ENCODE measurements at regions not wholly inside any gene's neighbourhood (a gene's known extent, or its start where the extent isn't known, plus 50 kb on each side); places are given as distances from the start of the nearest gene placed in this dataset.

GRCh38 chr7:13309535-13309934 is 622.1 kb downstream of the ARL4A start:
- 0 out of 2 replicates have a peak, but pooled peaks have one; percentile 10 for TF ChIP-seq CTCF (conservative IDR thresholded peaks at IDR 0.05; ENCODE audit: low read depth)
- no peak overlapping the region for H3K27ac ChIP-seq
- ChIA-PET CTCF (no interaction called here), POLR2A (ENCODE audit: low non-redundant PET) (no interaction called here)
- DNase-seq (ENCODE audit: low spot score), result no peak

- ChIA-PET POLR2A (ENCODE audit: low non-redundant PET) (no interaction called here), CTCF (no interaction called here)
- no peak for TF ChIP-seq CTCF (conservative IDR thresholded peaks at IDR 0.05; ENCODE audit: low read depth)
- no peak overlapping the region for H3K27ac ChIP-seq
- no peak for DNase-seq (ENCODE audit: low spot score)
These were observed 624.9 kb downstream of the ARL4A start for GRCh38 chr7:13312307-13312706.

GRCh38 chr7:13320333-13320732 is 632.9 kb downstream of the ARL4A start:
- H3K27ac ChIP-seq, result no peak overlapping the region
- no peak for DNase-seq (ENCODE audit: low spot score)
- ChIA-PET CTCF (no interaction called here), POLR2A (ENCODE audit: low non-redundant PET) (no interaction called here)
- TF ChIP-seq CTCF (conservative IDR thresholded peaks at IDR 0.05; ENCODE audit: low read depth), result no peak

- TF ChIP-seq CTCF (conservative IDR thresholded peaks at IDR 0.05; ENCODE audit: low read depth), result no peak
- ChIA-PET POLR2A (ENCODE audit: low non-redundant PET) (no interaction called here), CTCF (interaction anchor here (0.6 kb wide), 1 partner anchor 610 kb away, joined by 5 read pairs; no protein-coding TSS in a partner anchor)
- no peak overlapping the region for H3K27ac ChIP-seq
- DNase-seq (ENCODE audit: low spot score), result no peak
These were observed 633.9 kb downstream of the ARL4A start for GRCh38 chr7:13321316-13321715.

GRCh38 chr7:13322126-13322525 is 634.7 kb downstream of the ARL4A start:
- ChIA-PET CTCF (no interaction called here), POLR2A (ENCODE audit: low non-redundant PET) (no interaction called here)
- DNase-seq (ENCODE audit: low spot score), result no peak
- no peak overlapping the region for H3K27ac ChIP-seq
- no peak for TF ChIP-seq CTCF (conservative IDR thresholded peaks at IDR 0.05; ENCODE audit: low read depth)

GRCh38 chr7:13327669-13328068 is 640.2 kb downstream of the ARL4A start:
- no peak overlapping the region for H3K27ac ChIP-seq
- TF ChIP-seq CTCF (conservative IDR thresholded peaks at IDR 0.05; ENCODE audit: low read depth), result no peak
- no peak for DNase-seq (ENCODE audit: low spot score)
- ChIA-PET POLR2A (ENCODE audit: low non-redundant PET) (no interaction called here), CTCF (no interaction called here)

GRCh38 chr7:13333371-13333770 is 645.9 kb downstream of the ARL4A start:
- no peak for TF ChIP-seq CTCF (conservative IDR thresholded peaks at IDR 0.05; ENCODE audit: low read depth)
- DNase-seq (ENCODE audit: low spot score), result no peak
- POLR2A ChIA-PET (ENCODE audit: low non-redundant PET), result no interaction called here
- CTCF ChIA-PET, result no interaction called here
- no peak overlapping the region for H3K27ac ChIP-seq

Data from RWPE1 (cell line).